Ascending aorta (tissue), 2 donors: ENCODE measurements at regions not wholly inside any gene's neighbourhood (a gene's known extent, or its start where the extent isn't known, plus 50 kb on each side); places are given as distances from the start of the nearest gene placed in this dataset.

Source experiments
- DNase-seq, 2 donors: peaks; one replicate each; pipeline ENCODE4 v3.0.0-alpha.2; 2019; ENCODE audit warnings: low spot score in 2 of 2
- H3K27ac ChIP-seq, 2 donors: fragments of 200-600 bp; sonication (generic); one replicate each; pipeline ENCODE4 v1.5.1; 2016 to 2017; ENCODE audit warnings: mild to moderate bottlenecking in 1 of 2
- H3K27me3 ChIP-seq: fragments of 200-600 bp; sonication (generic); one replicate; pipeline ENCODE4 v1.5.1; 2017
- H3K36me3 ChIP-seq, 2 donors: fragments of 200-600 bp; sonication (generic); one replicate each; pipeline ENCODE4 v1.5.1; 2016
- H3K4me1 ChIP-seq, 2 donors: fragments of 200-600 bp; sonication (generic); one replicate each; pipeline ENCODE4 v1.5.1; 2016 to 2017; ENCODE audit warnings: mild to moderate bottlenecking in 1 of 2
- H3K4me3 ChIP-seq, 2 donors: fragments of 200-600 bp; sonication (generic); one replicate each; pipeline ENCODE4 v1.5.1; 2016 to 2017; ENCODE audit warnings: mild to moderate bottlenecking in 1 of 2
- H3K9me3 ChIP-seq, 2 donors: fragments of 200-600 bp; sonication (generic); one replicate each; pipeline ENCODE4 v1.5.1; 2016
- CTCF ChIP-seq, 3 experiments: fragments of 200-600 bp in 2 of 3; fragments of 450-650 bp in 1 of 3; sonication (generic) in 2 of 3; IDR thresholded peaks; one replicate each; pipeline ENCODE4 v1.5.1; 2016 to 2019; ENCODE audit warnings: antibody characterized with exemption in 3 of 3, mild to moderate bottlenecking in 1 of 3, moderate library complexity in 1 of 3
- intact Hi-C: fragments of 100-400 bp; cut with DNase I; formaldehyde crosslinking; loops from one replicate; pipeline ENCODE4 v1.15.1; 2023

- Histone ChIP-seq H3K27ac (no peak overlapping the region), H3K4me1 (no peaks in the 10 kb centered on the region), H3K27me3 (no peaks in the 10 kb centered on the region), H3K9me3 (no peaks in the 10 kb centered on the region), H3K36me3 (no peaks in the 10 kb centered on the region), H3K4me3 (no peak overlapping the region)
- DNase-seq: no peak
- intact Hi-C loops: no loop called here
- TF ChIP-seq CTCF (IDR thresholded peaks at IDR 0.05): no peak
These were observed 442.1 kb upstream of the TCF4 start for GRCh38 chr18:56030060-56030459.

- Histone ChIP-seq H3K4me3 (no peak overlapping the region), H3K4me1 (no peaks in the 10 kb centered on the region), H3K27ac (no peak overlapping the region), H3K36me3 (no peaks in the 10 kb centered on the region), H3K9me3 (no peaks in the 10 kb centered on the region), H3K27me3 (no peaks in the 10 kb centered on the region)
- intact Hi-C loops: no loop called here
- no peak for TF ChIP-seq CTCF (IDR thresholded peaks at IDR 0.05)
- no peak for DNase-seq
These were observed 440.5 kb upstream of the TCF4 start for GRCh38 chr18:56028514-56028913.

GRCh38 chr18:56026509-56026908, 438.5 kb upstream of the TCF4 start:
- intact Hi-C loops: no loop called here
- no peak overlapping the region for H3K27ac ChIP-seq

GRCh38 chr18:56021809-56022195, 433.8 kb upstream of the TCF4 start:
- Histone ChIP-seq H3K4me3 (no peak overlapping the region), H3K36me3 (no peaks in the 10 kb centered on the region), H3K9me3 (no peaks in the 10 kb centered on the region), H3K4me1 (no peaks in the 10 kb centered on the region), H3K27me3 (no peaks in the 10 kb centered on the region), H3K27ac (no peak overlapping the region)
- intact Hi-C loops: no loop called here
- no peak for TF ChIP-seq CTCF (IDR thresholded peaks at IDR 0.05)
- DNase-seq: no peak

More at GRCh38 chr18:56026509-56026908, 438.5 kb upstream of the TCF4 start:
- no peak for DNase-seq
- no peaks in the 10 kb centered on the region for H3K9me3 ChIP-seq
- no peak overlapping the region for H3K4me3 ChIP-seq
- H3K27me3 ChIP-seq: no peaks in the 10 kb centered on the region
- H3K36me3 ChIP-seq: no peaks in the 10 kb centered on the region
- no peaks in the 10 kb centered on the region for H3K4me1 ChIP-seq
- TF ChIP-seq CTCF (IDR thresholded peaks at IDR 0.05): no peak

- no peak for TF ChIP-seq CTCF (IDR thresholded peaks at IDR 0.05)
- H3K4me3 ChIP-seq: no peak overlapping the region
- DNase-seq: no peak
- no peak overlapping the region for H3K27ac ChIP-seq
- intact Hi-C loops: no loop called here
- no peaks in the 10 kb centered on the region for H3K4me1 ChIP-seq
- no peaks in the 10 kb centered on the region for H3K9me3 ChIP-seq
- H3K27me3 ChIP-seq: no peaks in the 10 kb centered on the region
- H3K36me3 ChIP-seq: no peaks in the 10 kb centered on the region
These were observed 433.3 kb upstream of the TCF4 start for GRCh38 chr18:56021136-56021808.

- no peak overlapping the region for H3K27ac ChIP-seq
- H3K27me3 ChIP-seq: no peaks in the 10 kb centered on the region
- intact Hi-C loops: no loop called here
- no peak for TF ChIP-seq CTCF (IDR thresholded peaks at IDR 0.05)
- no peaks in the 10 kb centered on the region for H3K36me3 ChIP-seq
- no peaks in the 10 kb centered on the region for H3K4me1 ChIP-seq
- no peak for DNase-seq
- no peak overlapping the region for H3K4me3 ChIP-seq
- H3K9me3 ChIP-seq: no peaks in the 10 kb centered on the region
These were observed 431.9 kb upstream of the TCF4 start for GRCh38 chr18:56019908-56020307.
